CD4-positive, alpha-beta memory T cell (primary cell): ENCODE measurements at regions not wholly inside any gene's neighbourhood (a gene's known extent, or its start where the extent isn't known, plus 50 kb on each side); places are given as distances from the start of the nearest gene placed in this dataset.
"Not testable (repeated sequence)": the region's sequence is repeated elsewhere in the genome, so short reads cannot be mapped to it uniquely, and the experiment has no call there.

Experiments used
- CTCF ChIA-PET: fragments of 350-600 bp; sonication (Branson Sonifier 250); formaldehyde crosslinking; loops from one replicate; lab custom pipeline; 2021; ENCODE audit warnings: inconsistent platforms; ENCODE audit not compliant: partially characterized antibody; lab: Charles Lee
- POLR2A ChIA-PET: fragments of 350-600 bp; sonication (Branson Sonifier 250); formaldehyde crosslinking; loops from one replicate; lab custom pipeline; 2021; ENCODE audit not compliant: partially characterized antibody; lab: Charles Lee
- DNase-seq, 5 donors: peaks; one replicate each; pipeline versions ENCODE4 v3.0.0 to v3.0.0-alpha.2; 2020 to 2022; ENCODE audit warnings: mixed read lengths in 1 of 5
- H3K27ac ChIP-seq: one replicate; pipeline ENCODE4 v1.7.0; 2013; ENCODE audit warnings: low read depth, low read length
- H3K27me3 ChIP-seq: 2 replicates; pipeline ENCODE4 v1.7.0; 2013; ENCODE audit warnings: mild to moderate bottlenecking, low read length, moderate library complexity; ENCODE audit not compliant: insufficient read depth
- H3K36me3 ChIP-seq: 2 replicates; pipeline ENCODE4 v1.7.0; 2013; ENCODE audit warnings: mild to moderate bottlenecking, low read length, moderate library complexity; ENCODE audit not compliant: insufficient read depth
- H3K4me1 ChIP-seq: 2 replicates; pipeline ENCODE4 v1.7.0; 2013; ENCODE audit warnings: mild to moderate bottlenecking, low read length, moderate library complexity; ENCODE audit not compliant: insufficient read depth
- H3K4me3 ChIP-seq, 2 donors: one replicate each; pipeline ENCODE4 v1.7.0; 2013; ENCODE audit warnings: low read length in 2 of 2, mild to moderate bottlenecking in 1 of 2
- H3K9me3 ChIP-seq, 2 donors: one replicate each; pipeline ENCODE4 v1.7.0; 2013; ENCODE audit warnings: low read length in 2 of 2, control low read depth in 1 of 2; ENCODE audit not compliant: control insufficient read depth in 1 of 2
- H3K27ac Mint-ChIP-seq, 7 donors: one replicate each; pipeline ENCODE4 v1.8.0; 2020 to 2021; ENCODE audit warnings: mixed read lengths in 7 of 7, mild to moderate bottlenecking in 6 of 7, inconsistent platforms in 3 of 7, moderate library complexity in 3 of 7
- H3K27me3 Mint-ChIP-seq, 2 donors: one replicate each; pipeline ENCODE4 v1.8.0; 2020 to 2021; ENCODE audit warnings: mixed read lengths in 2 of 2
- H3K36me3 Mint-ChIP-seq, 2 donors: one replicate each; pipeline ENCODE4 v1.8.0; 2020 to 2021; ENCODE audit warnings: mixed read lengths in 2 of 2, inconsistent platforms in 1 of 2, mild to moderate bottlenecking in 1 of 2
- H3K4me1 Mint-ChIP-seq, 4 donors: one replicate each; pipeline ENCODE4 v1.8.0; 2020 to 2021; ENCODE audit warnings: mixed read lengths in 4 of 4, mild to moderate bottlenecking in 1 of 4
- H3K4me3 Mint-ChIP-seq, 8 donors: one replicate each; pipeline ENCODE4 v1.8.0; 2020 to 2021; ENCODE audit warnings: mixed read lengths in 8 of 8, mild to moderate bottlenecking in 7 of 8, moderate library complexity in 6 of 8, inconsistent platforms in 3 of 8
- H3K9me3 Mint-ChIP-seq, 8 donors: one replicate each; pipeline ENCODE4 v1.8.0; 2020 to 2021; ENCODE audit warnings: mixed read lengths in 8 of 8, mild to moderate bottlenecking in 5 of 8, inconsistent platforms in 3 of 8, moderate library complexity in 1 of 8
- intact Hi-C: fragments of 100-400 bp; cut with micrococcal nuclease; formaldehyde crosslinking; loops from one replicate; pipeline ENCODE4 v1.15.1; 2023

- intact Hi-C loops, H3K27me3 Mint-ChIP-seq, POLR2A ChIA-PET, CTCF ChIA-PET, DNase-seq, H3K27me3 ChIP-seq, H3K27ac ChIP-seq, H3K4me1 ChIP-seq, H3K4me3 Mint-ChIP-seq, H3K4me3 ChIP-seq, H3K9me3 Mint-ChIP-seq, H3K9me3 ChIP-seq, H3K36me3 ChIP-seq, H3K36me3 Mint-ChIP-seq: not testable (repeated sequence)
- H3K27ac Mint-ChIP-seq = peak overlapping the region in 1 of 7 donors; percentile 73
- H3K4me1 Mint-ChIP-seq = peaks cover 0 to 11% (median under 1%) of the 10 kb centered on the region in 4 donors
These were observed 122.3 kb upstream of the AKAP13 start for GRCh38 chr15:85258062-85258445.

GRCh38 chr15:85258559-85259209, 121.7 kb upstream of the AKAP13 start:
- H3K27me3 ChIP-seq, POLR2A ChIA-PET, H3K4me3 Mint-ChIP-seq, H3K27ac Mint-ChIP-seq, CTCF ChIA-PET, H3K9me3 ChIP-seq, H3K27me3 Mint-ChIP-seq, H3K9me3 Mint-ChIP-seq, H3K4me1 ChIP-seq, H3K36me3 ChIP-seq, H3K36me3 Mint-ChIP-seq, DNase-seq, H3K4me3 ChIP-seq, intact Hi-C loops, H3K27ac ChIP-seq: not testable (repeated sequence)
- H3K4me1 Mint-ChIP-seq = peaks cover 0 to 11% (median under 1%) of the 10 kb centered on the region in 4 donors

GRCh38 chr15:85260526-85260925, 119.9 kb upstream of the AKAP13 start:
- H3K36me3 Mint-ChIP-seq, H3K4me3 ChIP-seq, H3K27ac Mint-ChIP-seq, intact Hi-C loops, H3K9me3 ChIP-seq, CTCF ChIA-PET, H3K9me3 Mint-ChIP-seq, H3K27me3 ChIP-seq, H3K27me3 Mint-ChIP-seq, H3K36me3 ChIP-seq, H3K4me3 Mint-ChIP-seq, H3K27ac ChIP-seq, H3K4me1 ChIP-seq, POLR2A ChIA-PET, DNase-seq: not testable (repeated sequence)
- H3K4me1 Mint-ChIP-seq = peaks cover 0 to 11% (median under 1%) of the 10 kb centered on the region in 4 donors

- intact Hi-C loops, H3K4me3 ChIP-seq, H3K27me3 ChIP-seq, H3K27ac ChIP-seq, H3K27me3 Mint-ChIP-seq, H3K36me3 Mint-ChIP-seq, DNase-seq, H3K27ac Mint-ChIP-seq, H3K4me1 ChIP-seq, H3K4me1 Mint-ChIP-seq, H3K36me3 ChIP-seq, H3K9me3 Mint-ChIP-seq, H3K9me3 ChIP-seq, CTCF ChIA-PET, H3K4me3 Mint-ChIP-seq, POLR2A ChIA-PET: not testable (repeated sequence)
These were observed 117.8 kb upstream of the AKAP13 start for GRCh38 chr15:85262461-85263055.

GRCh38 chr15:85263842-85264440, 116.5 kb upstream of the AKAP13 start:
- not testable (repeated sequence) for H3K4me1 Mint-ChIP-seq

GRCh38 chr15:85264614-85265190, 115.7 kb upstream of the AKAP13 start:
- POLR2A ChIA-PET, CTCF ChIA-PET, H3K4me1 Mint-ChIP-seq, H3K27ac Mint-ChIP-seq, H3K4me1 ChIP-seq, H3K36me3 Mint-ChIP-seq, H3K9me3 Mint-ChIP-seq, H3K36me3 ChIP-seq, intact Hi-C loops, H3K27ac ChIP-seq, H3K4me3 ChIP-seq, H3K9me3 ChIP-seq, DNase-seq, H3K27me3 Mint-ChIP-seq, H3K4me3 Mint-ChIP-seq, H3K27me3 ChIP-seq: not testable (repeated sequence)

More at GRCh38 chr15:85263842-85264440, 116.5 kb upstream of the AKAP13 start:
- H3K4me3 Mint-ChIP-seq, H3K27me3 ChIP-seq, H3K36me3 ChIP-seq, H3K9me3 Mint-ChIP-seq, H3K27ac ChIP-seq, POLR2A ChIA-PET, H3K4me3 ChIP-seq, H3K4me1 ChIP-seq, H3K27me3 Mint-ChIP-seq, CTCF ChIA-PET, H3K36me3 Mint-ChIP-seq, H3K9me3 ChIP-seq, intact Hi-C loops, H3K27ac Mint-ChIP-seq, DNase-seq: not testable (repeated sequence)

GRCh38 chr15:85267158-85267857, 113.1 kb upstream of the AKAP13 start:
- H3K4me1 Mint-ChIP-seq, H3K9me3 ChIP-seq, H3K36me3 ChIP-seq, intact Hi-C loops, H3K36me3 Mint-ChIP-seq, POLR2A ChIA-PET, H3K27ac ChIP-seq, H3K27me3 Mint-ChIP-seq, H3K4me1 ChIP-seq, H3K4me3 ChIP-seq, DNase-seq, H3K27me3 ChIP-seq, H3K27ac Mint-ChIP-seq, H3K4me3 Mint-ChIP-seq, H3K9me3 Mint-ChIP-seq, CTCF ChIA-PET: not testable (repeated sequence)
